ENCODE measurements at regions not wholly inside any gene's neighbourhood (a gene's known extent, or its start where the extent isn't known, plus 50 kb on each side); places are given as distances from the start of the nearest gene placed in this dataset.

GRCh38 chr2:106628377-106628776 is 141.2 kb downstream of the CD8B2 start:
- TF ChIP-seq CTCF (IDR thresholded peaks at IDR 0.05) (no peak), POLR2A (IDR thresholded peaks at IDR 0.05) (no peak)

All from lower leg skin (tissue), 3 donors.